ENCODE measurements at regions not wholly inside any gene's neighbourhood (a gene's known extent, or its start where the extent isn't known, plus 50 kb on each side); places are given as distances from the start of the nearest gene placed in this dataset.

DNA sequence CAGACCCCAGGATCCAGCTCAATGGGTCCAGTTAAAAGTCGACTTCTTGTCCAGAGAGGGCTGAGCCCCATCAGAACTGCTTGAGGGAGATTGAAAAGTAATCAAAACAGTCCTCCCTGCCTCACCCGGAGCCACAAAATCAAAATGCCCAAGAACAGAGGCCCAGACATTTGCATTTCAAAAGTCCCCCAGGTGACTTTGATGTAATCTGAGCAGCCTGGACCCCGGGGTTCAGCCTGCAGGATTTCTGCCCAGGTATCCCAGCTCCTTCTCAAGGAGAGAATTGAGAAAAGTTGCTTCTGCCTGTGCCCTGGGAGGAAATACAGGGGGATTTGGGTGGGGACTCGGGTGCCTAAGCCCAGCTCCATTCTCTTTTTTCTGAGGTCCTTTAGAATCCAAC is 1385.0 kb downstream of the TBC1D22A start:
- TF ChIP-seq CREB1 (CRISPR knock-in tag; IDR thresholded peaks at IDR 0.05; ENCODE audit: low read depth) (no peak), CTCF (conservative IDR thresholded peaks at IDR 0.05; ENCODE audit: low read depth in 2 of 2) (no peak), EZH2 (IDR thresholded peaks at IDR 0.05; ENCODE audit: low read depth, unreplicated experiment) (no peak), POLR2AphosphoS5 (IDR thresholded peaks at IDR 0.05; ENCODE audit: low read depth) (no peak)

Data from GM23338 (cell line).